Activated CD8-positive, alpha-beta T cell treated with anti-CD3 and anti-CD28 coated beads for 36 hours (primary cell): ENCODE measurements at regions not wholly inside any gene's neighbourhood (a gene's known extent, or its start where the extent isn't known, plus 50 kb on each side); places are given as distances from the start of the nearest gene placed in this dataset.

Source experiments
- ATAC-seq: fragments of 200-7000 bp; cut with Tn5 transposase; one replicate; pipeline ENCODE4 v1.10.0; 2021; ENCODE audit warnings: mild to moderate bottlenecking, moderate library complexity
- CTCF ChIA-PET: fragments of 350-600 bp; sonication (Branson Sonifier 250); formaldehyde crosslinking; loops from one replicate; lab custom pipeline; 2021; ENCODE audit warnings: antibody characterized with exemption; lab: Charles Lee
- POLR2A ChIA-PET: fragments of 350-600 bp; sonication (Branson Sonifier 250); formaldehyde crosslinking; loops from one replicate; lab custom pipeline; 2021; ENCODE audit warnings: antibody characterized with exemption; lab: Charles Lee
- DNase-seq: peaks from one replicate; pipeline ENCODE4 v3.0.0-alpha.2; 2020
- H3K27ac Mint-ChIP-seq: one replicate; pipeline ENCODE4 v1.8.0; 2021; ENCODE audit warnings: mild to moderate bottlenecking, mixed read lengths
- H3K27me3 Mint-ChIP-seq: one replicate; pipeline ENCODE4 v1.8.0; 2021; ENCODE audit warnings: mixed read lengths
- H3K36me3 Mint-ChIP-seq: one replicate; pipeline ENCODE4 v1.8.0; 2021; ENCODE audit warnings: low read depth, mixed read lengths
- H3K4me1 Mint-ChIP-seq: one replicate; pipeline ENCODE4 v1.8.0; 2021; ENCODE audit warnings: low read depth, mixed read lengths
- H3K4me3 Mint-ChIP-seq: one replicate; pipeline ENCODE4 v1.8.0; 2021; ENCODE audit warnings: mild to moderate bottlenecking, moderate library complexity, mixed read lengths
- H3K9me3 Mint-ChIP-seq: one replicate; pipeline ENCODE4 v1.8.0; 2021; ENCODE audit warnings: mixed read lengths
- CTCF ChIP-seq: fragments of 200-600 bp; IDR thresholded peaks from one replicate; pipeline ENCODE4 v1.8.0; 2022; ENCODE audit warnings: antibody characterized with exemption, mild to moderate bottlenecking
- intact Hi-C: fragments of 100-400 bp; cut with micrococcal nuclease; formaldehyde crosslinking; loops from one replicate; pipeline ENCODE4 v1.10.0; 2022

- CTCF ChIA-PET: interaction anchor here (1.3 to 2.6 kb wide), 2 partner anchors 15 to 22 kb away, joined by 3 to 8 read pairs; no protein-coding TSS in a partner anchor
These were observed 163.9 kb upstream of the ARID2 start for GRCh38 chr12:45565590-45565989.

GRCh38 chr12:45566257-45566656 is 163.2 kb upstream of the ARID2 start:
- intact Hi-C loops: no loop called here
- CTCF ChIA-PET: interaction anchor here (1.3 kb wide), 1 partner anchor 14 kb away, joined by 3 read pairs; no protein-coding TSS in a partner anchor
- Mint-ChIP-seq H3K4me3 (no peak overlapping the region), H3K27ac (no peak overlapping the region), H3K36me3 (no peaks in the 10 kb centered on the region), H3K27me3 (peaks cover 3% of the 10 kb centered on the region), H3K9me3 (no peaks in the 10 kb centered on the region), H3K4me1 (no peaks in the 10 kb centered on the region)
- DNase-seq: no peak
- no peak for TF ChIP-seq CTCF
- POLR2A ChIA-PET: no interaction called here
- no peak for ATAC-seq

More at GRCh38 chr12:45565590-45565989, 163.9 kb upstream of the ARID2 start:
- no peaks in the 10 kb centered on the region for H3K4me1 Mint-ChIP-seq
- H3K36me3 Mint-ChIP-seq: no peaks in the 10 kb centered on the region
- ATAC-seq (no peak), DNase-seq (no peak)
- POLR2A ChIA-PET: no interaction called here
- H3K9me3 Mint-ChIP-seq: no peaks in the 10 kb centered on the region
- H3K27me3 Mint-ChIP-seq: peaks cover 3% of the 10 kb centered on the region
- H3K27ac Mint-ChIP-seq: no peak overlapping the region
- H3K4me3 Mint-ChIP-seq: no peak overlapping the region
- no peak for TF ChIP-seq CTCF
- intact Hi-C loops: no loop called here

GRCh38 chr12:45568808-45569207 is 160.7 kb upstream of the ARID2 start:
- Mint-ChIP-seq H3K36me3 (no peaks in the 10 kb centered on the region), H3K4me3 (no peak overlapping the region), H3K9me3 (no peaks in the 10 kb centered on the region), H3K4me1 (no peaks in the 10 kb centered on the region), H3K27ac (no peak overlapping the region), H3K27me3 (peaks cover 5% of the 10 kb centered on the region)
- ChIA-PET CTCF (interaction anchor here (1.4 kb wide), 1 partner anchor 25 kb away, joined by 4 read pairs; no protein-coding TSS in a partner anchor), POLR2A (no interaction called here)
- TF ChIP-seq CTCF: no peak
- no peak for DNase-seq
- intact Hi-C loops: no loop called here
- no peak for ATAC-seq

DNA sequence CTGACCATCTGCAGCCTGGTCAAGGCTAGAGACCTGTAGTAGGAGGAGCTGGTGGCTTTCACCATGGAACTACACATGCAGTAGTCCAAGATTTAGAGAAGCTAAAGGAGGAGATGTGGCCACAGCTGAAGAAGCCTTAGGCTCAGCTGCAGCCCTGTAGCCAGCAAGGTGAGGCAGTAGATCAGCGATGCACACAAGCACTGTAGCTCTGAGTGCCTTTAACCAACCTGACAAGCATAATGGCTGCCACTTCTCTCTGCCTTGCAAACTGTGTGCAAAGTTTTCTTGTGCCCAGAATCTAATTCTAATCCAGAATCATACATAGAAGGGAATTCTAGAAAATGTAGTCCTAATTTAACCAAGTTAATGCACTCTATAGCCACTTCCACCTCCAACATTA is 159.0 kb upstream of the ARID2 start:
- Mint-ChIP-seq H3K27me3 (peaks cover 11% of the 10 kb centered on the region), H3K9me3 (no peaks in the 10 kb centered on the region), H3K4me3 (no peak overlapping the region), H3K4me1 (no peaks in the 10 kb centered on the region), H3K27ac (no peak overlapping the region), H3K36me3 (no peaks in the 10 kb centered on the region)
- CTCF ChIA-PET: no interaction called here
- intact Hi-C loops: no loop called here
- POLR2A ChIA-PET: no interaction called here
- DNase-seq: no peak
- ATAC-seq: no peak
- no peak for TF ChIP-seq CTCF

- ChIA-PET CTCF (interaction anchor here (1.3 to 1.9 kb wide), 2 partner anchors 25 to 28 kb away, joined by 5 to 7 read pairs; no protein-coding TSS in a partner anchor), POLR2A (no interaction called here)
- peaks cover 8% of the 10 kb centered on the region for H3K4me1 Mint-ChIP-seq
- peaks cover 11% of the 10 kb centered on the region for H3K27me3 Mint-ChIP-seq
- no peaks in the 10 kb centered on the region for H3K9me3 Mint-ChIP-seq
- DNase-seq (no peak), ATAC-seq (no peak)
- intact Hi-C loops: no loop called here
- H3K27ac Mint-ChIP-seq: no peak overlapping the region
- H3K36me3 Mint-ChIP-seq: no peaks in the 10 kb centered on the region
- no peak for TF ChIP-seq CTCF
- H3K4me3 Mint-ChIP-seq: no peak overlapping the region
These were observed 157.4 kb upstream of the ARID2 start for GRCh38 chr12:45572114-45572513.
